ENCODE measurements at regions not wholly inside any gene's neighbourhood (a gene's known extent, or its start where the extent isn't known, plus 50 kb on each side); places are given as distances from the start of the nearest gene placed in this dataset.

DNA sequence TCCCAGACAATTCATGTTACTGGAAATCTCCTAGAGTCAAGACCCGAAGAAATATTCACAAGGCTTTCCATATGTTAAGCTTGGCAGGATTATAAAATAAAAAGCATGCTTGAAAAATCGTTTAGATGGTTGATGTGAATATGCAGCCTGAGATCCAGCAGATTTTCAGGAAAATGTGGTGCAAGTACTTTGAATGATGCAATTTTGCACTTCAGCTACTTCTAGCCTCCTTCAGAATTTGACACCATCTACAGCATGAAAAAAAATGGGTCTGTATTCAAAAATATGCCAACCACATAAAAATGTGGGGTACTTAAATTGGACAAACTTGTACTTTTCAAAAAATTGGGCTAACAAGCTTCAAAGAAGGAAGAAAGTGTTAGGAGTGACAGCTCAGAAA lies 340.6 kb upstream of the DCC start:
- FAIRE-seq (no peak), DNase-seq (ENCODE audit: low read depth, low spot score) (no peak), ATAC-seq (no peak)
- ChIA-PET SMC1A (ENCODE audit: uncharacterized antibody, unreplicated experiment) (interaction anchor here (0.8 to 5.2 kb wide), 17 partner anchors 11 to 331 kb away, joined by 3 to 39 read pairs (median 4); no protein-coding TSS in a partner anchor), POLR2A (interaction anchor here (0.9 kb wide), 1 partner anchor 274 kb away, joined by 4 read pairs; no protein-coding TSS in a partner anchor), RAD21 (ENCODE audit: unreplicated experiment) (interaction anchor here (1.3 to 3.6 kb wide), 9 partner anchors 10 to 330 kb away, joined by 3 to 34 read pairs (median 4); no protein-coding TSS in a partner anchor), CTCF (interaction anchor here (0.7 to 1.3 kb wide), 4 partner anchors 11 to 56 kb away, joined by 3 to 4 read pairs (median 3); no protein-coding TSS in a partner anchor)
- intact Hi-C loops (cut with micrococcal nuclease; ENCODE audit: unreplicated experiment) (no loop called here), in situ Hi-C loops (cut with MboI) (no loop called here)
- Histone ChIP-seq H3K36me3 (ENCODE audit: control insufficient read depth in 2 of 2, insufficient read depth in 2 of 2, low read length in 1 of 2) (no peaks in the 10 kb centered on the region), H3K79me2 (ENCODE audit: control insufficient read depth, insufficient read depth, low read length) (no peaks in the 10 kb centered on the region), H2AFZ (ENCODE audit: control insufficient read depth, low read depth, low read length) (no peak overlapping the region), H3K27ac (ENCODE audit: control insufficient read depth, insufficient read depth) (no peak overlapping the region), H4K20me1 (ENCODE audit: control insufficient read depth, insufficient read depth) (no peaks in the 10 kb centered on the region), H3K27me3 (replicated peaks in 1 of 2; ENCODE audit: control insufficient read depth in 2 of 2, insufficient read depth in 2 of 2, low read length in 1 of 2) (no peaks in the 10 kb centered on the region), H3K4me3 (no peak overlapping the region), H3K9me3 (replicated peaks; ENCODE audit: control insufficient read depth, insufficient read depth, low read length) (no peaks in the 10 kb centered on the region; the same call in 2 of the 3 replicates), H3K9ac (ENCODE audit: control insufficient read depth, insufficient read depth, low read length) (no peak overlapping the region), H3K4me2 (ENCODE audit: control insufficient read depth, insufficient read depth) (no peak overlapping the region), H3K4me1 (ENCODE audit: control insufficient read depth, insufficient read depth, low read length) (no peaks in the 10 kb centered on the region)
- TF ChIP-seq NFIC (IDR thresholded peaks at IDR 0.05; ENCODE audit: low read depth, low read length), result no peak
- no peak for TF ChIP-seq SRF (IDR thresholded peaks at IDR 0.05; ENCODE audit: low read depth in 2 of 2, low read length in 2 of 2)
- TF ChIP-seq NFYB (IDR thresholded peaks at IDR 0.05; ENCODE audit: insufficient read depth, low read depth, low read length), result no peak
- no peak for TF ChIP-seq ZZZ3 (IDR thresholded peaks at IDR 0.05; ENCODE audit: control insufficient read depth, insufficient read length, low read depth)
- no peak for TF ChIP-seq MEF2A (IDR thresholded peaks at IDR 0.05; ENCODE audit: insufficient read depth, low read depth, low read length)
- TF ChIP-seq EGR1 (IDR thresholded peaks at IDR 0.05; ENCODE audit: borderline replicate concordance in 1 of 2, low read depth in 2 of 2, low read length in 2 of 2), result no peak
- TF ChIP-seq ZNF274 (IDR thresholded peaks at IDR 0.05; ENCODE audit: insufficient read depth, insufficient read length), result no peak
- no TSS peak for BruUV-seq (replicated peaks)
- 2% methylated on average over 2 of the region's 2 CpGs for WGBS (ENCODE audit: insufficient coverage, insufficient replicate concordance, low lambda C conversion rate, missing lambda C conversion rate)

All from GM12878 (cell line).